ENCODE measurements at regions not wholly inside any gene's neighbourhood (a gene's known extent, or its start where the extent isn't known, plus 50 kb on each side); places are given as distances from the start of the nearest gene placed in this dataset.

GRCh38 chr2:204335451-204336058 lies 209.7 kb upstream of the PARD3B start:
- TF ChIP-seq CTCF (IDR thresholded peaks at IDR 0.05; ENCODE audit: insufficient read depth, low read depth, low read length), result no peak
- TF ChIP-seq EZH2 (IDR thresholded peaks at IDR 0.05; ENCODE audit: insufficient read depth, low read length), result no peak
